Activated CD4-positive, alpha-beta T cell treated with anti-CD3 and anti-CD28 coated beads, Interleukin-2, amount 50 U/mL, for 16 hours (primary cell): ENCODE measurements at regions not wholly inside any gene's neighbourhood (a gene's known extent, or its start where the extent isn't known, plus 50 kb on each side); places are given as distances from the start of the nearest gene placed in this dataset.
"Not testable (repeated sequence)": the region's sequence is repeated elsewhere in the genome, so short reads cannot be mapped to it uniquely, and the experiment has no call there.

Experiments
- DNase-seq: peaks from one replicate; pipeline ENCODE4 v3.0.0-alpha.2; 2020

GRCh38 chr7:46786221-46786954, 795.5 kb downstream of the TNS3 start:
- DNase-seq = no peak

DNA sequence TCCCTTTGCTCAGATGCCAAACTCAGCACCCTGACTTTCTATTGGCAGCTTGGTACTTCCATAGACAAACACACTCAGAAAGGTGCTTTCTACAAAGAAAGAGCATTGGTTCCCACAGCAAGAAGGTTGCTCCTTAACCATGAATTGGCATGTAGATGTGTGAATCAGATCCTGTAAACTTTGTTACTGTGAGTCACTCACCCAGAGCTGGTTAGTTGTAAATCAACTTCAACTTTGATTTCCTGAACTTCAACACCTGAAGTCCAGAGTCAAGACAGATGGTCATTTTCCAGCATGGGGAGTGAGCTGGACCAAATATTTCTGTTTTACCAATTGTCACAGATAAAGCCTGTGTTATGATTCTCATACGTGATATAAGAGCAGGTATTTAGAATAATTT, 797.2 kb downstream of the TNS3 start:
- DNase-seq = no peak

DNA sequence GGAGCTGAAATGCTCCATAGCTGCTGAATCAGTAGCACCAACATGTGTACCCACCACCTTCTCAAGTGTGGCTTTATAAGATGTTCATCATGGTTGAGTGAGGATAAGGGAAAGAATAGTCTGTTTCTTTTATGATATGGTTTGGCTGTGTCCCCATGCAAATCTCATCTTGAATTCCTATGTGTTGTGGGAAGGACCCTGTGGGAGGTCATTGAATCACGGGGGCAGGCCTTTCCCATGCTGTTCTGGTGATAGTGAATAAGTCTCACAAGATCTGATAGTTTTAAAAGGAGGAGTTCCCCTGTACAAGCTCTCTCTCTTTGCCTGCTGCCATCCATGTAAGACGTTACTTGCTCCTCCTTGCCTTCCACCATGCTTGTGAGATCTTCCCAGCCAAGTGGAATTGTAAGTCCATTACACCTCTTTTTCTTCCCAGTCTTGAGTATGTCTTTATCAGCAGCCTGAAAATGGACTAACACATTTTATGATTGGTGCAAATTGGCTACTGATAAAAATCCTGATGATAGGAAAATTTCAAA, 799.9 kb downstream of the TNS3 start:
- DNase-seq = no peak

GRCh38 chr7:46776790-46777189, 805.1 kb downstream of the TNS3 start:
- DNase-seq = no peak

DNA sequence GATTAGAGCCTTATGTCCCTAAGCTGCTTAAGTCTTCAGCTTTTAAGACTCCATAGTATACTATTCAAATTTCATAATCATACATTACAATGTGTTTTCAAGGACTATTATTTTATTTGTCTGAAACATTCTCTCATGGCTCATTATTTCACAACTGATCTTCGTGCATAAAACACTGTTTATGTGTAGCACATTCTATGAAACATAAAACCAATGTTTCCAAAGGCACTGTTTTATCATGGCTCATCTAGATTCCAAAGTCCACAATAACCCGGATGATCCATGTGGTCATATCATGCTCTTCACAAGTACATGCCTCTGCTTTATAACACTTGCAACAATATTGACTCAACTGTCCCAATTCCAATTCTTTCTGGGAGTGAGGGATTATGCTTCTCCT, 806.1 kb downstream of the TNS3 start:
- DNase-seq = no peak

- no peak for DNase-seq
Measured at GRCh38 chr7:46775020-46775419, 806.9 kb downstream of the TNS3 start.

DNA sequence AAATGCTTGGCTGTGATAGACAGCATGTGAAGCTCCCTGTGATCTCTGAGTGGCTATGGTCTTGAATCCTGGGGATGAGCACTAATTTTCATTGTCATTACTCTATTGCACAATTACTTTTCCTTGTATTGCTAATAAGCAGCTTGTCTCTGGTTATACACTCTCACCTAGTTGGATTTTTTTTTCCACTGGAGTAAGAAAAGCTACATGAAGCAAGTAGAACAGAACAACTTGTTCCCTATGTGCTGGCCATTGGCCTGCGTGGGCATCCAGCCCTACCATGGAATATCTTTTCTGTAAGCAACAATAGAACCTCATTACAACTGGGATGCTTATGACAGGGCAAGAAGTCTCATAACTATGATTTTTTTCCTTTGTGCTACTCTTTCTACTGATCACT, 807.4 kb downstream of the TNS3 start:
- no peak for DNase-seq

GRCh38 chr7:46772776-46773175, 809.1 kb downstream of the TNS3 start:
- DNase-seq = no peak

DNA sequence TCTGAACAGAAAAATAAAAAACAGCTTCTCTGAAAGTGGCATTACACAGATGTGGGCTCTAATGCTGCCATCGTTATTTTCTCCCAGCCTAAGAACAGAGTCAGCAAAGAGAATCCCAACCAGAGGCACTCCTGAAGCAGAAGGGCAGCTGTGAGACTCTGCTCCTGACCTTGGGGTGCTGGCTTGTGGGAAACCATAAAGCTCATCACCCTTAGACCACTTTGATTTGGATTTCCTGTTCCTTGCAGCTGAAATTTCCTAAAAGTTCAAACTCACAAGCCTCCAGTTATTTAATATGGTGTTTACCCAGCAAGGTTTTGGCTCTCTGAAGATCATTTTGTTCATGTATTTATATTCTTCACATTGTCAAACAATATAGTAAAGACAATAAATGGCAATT, 814.8 kb downstream of the TNS3 start:
- DNase-seq = no peak

DNA sequence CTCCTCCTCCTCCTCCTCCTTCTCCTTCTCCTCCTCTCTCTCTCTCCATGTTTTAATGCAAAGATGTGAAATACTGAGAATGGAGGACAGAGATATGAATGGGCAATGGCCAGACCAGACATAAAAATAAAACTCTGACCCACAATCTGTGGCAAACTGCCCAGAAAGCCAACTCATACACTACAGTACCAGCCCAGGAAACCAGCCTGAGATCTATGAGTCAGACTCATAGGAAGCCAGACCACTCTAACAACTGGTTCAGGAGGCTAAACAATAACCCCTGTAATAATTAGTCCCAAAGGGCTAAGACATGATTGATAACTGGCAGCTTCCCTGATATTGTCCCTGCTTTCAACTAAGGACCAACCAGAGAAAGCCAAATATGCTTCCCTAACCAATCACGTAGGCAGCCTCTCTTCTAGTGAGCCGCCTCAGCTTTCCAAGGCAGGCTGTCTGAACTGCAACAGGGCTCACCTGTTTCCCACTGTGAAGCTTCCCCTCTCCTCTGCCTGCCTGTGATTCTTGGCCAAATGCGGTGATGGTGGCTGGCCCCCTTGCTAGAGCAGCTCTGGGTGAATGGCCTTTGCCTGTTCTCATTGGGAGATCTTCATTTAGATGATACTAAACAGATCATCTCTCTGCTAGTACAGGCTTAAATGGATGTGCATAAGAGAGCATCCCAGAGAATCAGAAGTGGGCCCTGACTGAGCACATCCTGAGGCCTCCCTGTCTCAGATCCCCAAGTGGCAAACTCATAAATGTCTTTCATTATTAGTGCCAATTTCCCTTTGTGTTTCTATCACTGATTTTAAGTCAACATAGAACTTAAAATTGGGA, 817.6 kb downstream of the TNS3 start:
- no peak for DNase-seq

DNA sequence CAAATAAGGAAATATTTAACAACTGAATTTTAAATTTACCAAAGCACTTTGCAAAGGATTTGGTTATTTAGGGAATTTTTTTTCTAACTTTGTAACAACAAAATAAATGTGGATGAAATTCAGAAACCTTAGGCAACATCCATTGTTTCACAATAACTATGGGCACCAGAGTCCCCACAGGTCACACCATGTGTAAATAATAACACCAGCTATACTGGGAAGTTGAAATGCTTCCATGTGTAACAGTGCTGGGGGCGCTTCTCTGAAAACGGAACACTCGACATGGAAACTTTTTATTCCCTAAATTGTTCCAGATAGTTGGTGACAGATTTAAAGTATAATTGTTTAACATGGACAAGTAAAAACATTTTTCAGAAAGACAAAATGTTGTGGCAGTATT, 818.6 kb downstream of the TNS3 start:
- DNase-seq = no peak

DNA sequence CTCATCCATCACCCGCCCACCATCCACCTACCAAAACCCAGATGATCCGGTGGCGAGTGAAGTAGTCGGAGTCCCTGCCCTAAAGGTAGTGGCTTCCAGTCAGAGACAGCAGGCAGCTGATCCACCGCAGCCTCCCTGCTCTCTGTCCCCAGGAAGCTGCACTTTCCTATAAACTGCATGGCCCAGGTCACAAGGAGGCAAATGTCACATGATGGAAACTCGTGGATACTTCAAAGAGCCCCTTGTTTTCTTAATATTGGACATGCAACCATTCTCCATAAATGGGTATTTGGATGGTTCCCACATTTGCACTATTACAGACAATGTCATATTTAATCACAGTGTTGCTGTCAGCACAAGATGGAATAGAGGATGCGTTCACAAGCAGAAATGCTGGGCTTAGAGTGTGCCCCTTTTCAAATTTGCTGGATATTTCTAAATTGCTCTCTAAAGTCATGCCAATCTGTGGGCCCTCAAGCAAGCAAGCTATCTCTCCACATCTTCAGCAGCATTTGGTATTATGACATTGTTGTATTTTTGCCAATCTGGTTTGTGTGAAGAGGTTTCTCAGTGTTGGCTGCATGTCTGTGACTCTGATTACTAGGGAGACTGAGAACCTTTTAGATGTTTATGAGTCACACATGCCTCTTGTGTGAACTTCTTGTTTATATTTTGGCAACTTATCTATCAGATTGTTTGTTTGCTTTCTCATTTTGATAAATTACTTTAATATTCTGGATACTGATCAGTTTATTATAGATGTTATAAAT, 822.0 kb downstream of the TNS3 start:
- no peak for DNase-seq

DNA sequence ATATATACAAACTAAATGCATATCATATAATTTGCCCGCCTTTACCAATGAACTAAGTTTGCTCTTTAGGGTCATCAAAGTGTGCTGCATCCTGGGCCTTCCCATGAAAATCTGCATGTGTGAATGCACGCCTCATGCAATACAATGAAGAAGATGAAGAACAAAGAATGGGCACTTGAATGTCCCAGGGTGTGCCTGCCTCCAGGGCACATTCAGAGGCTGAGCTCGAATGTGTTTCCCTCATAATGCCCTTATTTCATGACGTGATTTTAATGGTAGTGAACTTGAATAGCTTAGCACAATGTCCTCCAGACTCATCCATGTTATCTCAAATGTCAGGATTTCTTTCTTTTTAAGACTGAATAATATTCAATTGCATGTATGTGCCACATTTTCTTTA, 824.9 kb downstream of the TNS3 start:
- DNase-seq = no peak

DNA sequence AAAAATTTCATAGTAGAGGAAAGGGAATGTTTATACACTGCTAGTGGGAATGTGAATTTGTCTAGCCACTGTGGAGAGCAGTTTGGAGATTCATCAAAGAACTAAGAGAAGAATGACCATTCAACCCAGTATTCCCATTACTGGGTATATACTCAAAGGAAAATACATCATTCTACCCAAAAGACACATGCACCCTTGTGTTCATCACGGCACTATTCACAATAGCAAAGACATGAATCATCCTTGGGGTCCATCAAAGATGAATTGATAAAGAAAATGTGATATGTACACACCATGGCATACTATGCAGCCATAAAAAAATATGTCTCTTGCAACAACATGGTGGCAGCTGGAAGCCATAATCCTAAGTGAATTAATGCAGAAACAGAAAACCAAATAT, 825.7 kb downstream of the TNS3 start:
- DNase-seq = no peak

DNA sequence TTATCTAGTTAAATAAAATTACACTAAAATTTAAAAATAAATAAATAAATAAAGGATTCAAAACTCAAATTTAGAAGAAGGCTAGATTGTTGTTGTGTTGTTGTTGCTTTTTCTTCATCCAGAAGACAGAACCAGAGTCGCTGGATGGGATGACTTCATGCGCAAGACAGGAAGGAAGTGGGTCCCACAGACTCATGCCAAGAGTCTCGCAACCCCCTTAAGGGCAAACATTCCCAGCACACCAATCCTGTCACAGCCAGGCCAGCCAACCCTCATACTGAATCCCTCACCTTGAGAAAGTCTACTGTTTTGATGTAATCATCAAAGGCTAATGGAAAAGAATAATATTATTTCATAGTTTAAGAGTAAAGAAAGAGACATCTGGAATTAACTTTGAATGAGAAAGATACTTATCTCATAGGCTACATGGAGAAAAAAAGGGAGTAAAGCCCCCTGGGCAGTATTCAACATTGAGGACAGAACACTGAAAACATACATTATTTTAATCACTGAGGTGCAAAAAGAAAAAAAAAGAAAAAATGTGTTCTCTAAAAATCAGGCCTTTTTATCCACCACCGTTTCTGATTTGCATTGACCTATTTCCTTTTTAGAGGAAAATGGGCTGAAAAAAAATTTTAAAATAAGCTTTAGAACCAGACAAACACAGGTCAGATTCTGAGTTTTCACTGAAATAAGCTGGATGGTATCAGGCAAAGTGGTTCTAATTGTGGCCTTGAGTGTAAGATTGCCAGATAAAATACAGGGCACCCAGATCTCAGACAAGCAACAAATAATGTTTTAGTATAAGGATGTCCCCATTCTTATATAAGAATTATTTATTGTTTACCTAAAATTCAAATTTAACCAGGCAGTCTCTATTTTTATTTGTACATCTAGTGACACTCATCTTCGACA, 826.5 kb downstream of the TNS3 start:
- DNase-seq = no peak

- no peak for DNase-seq
Measured at GRCh38 chr7:46754140-46754720, 827.7 kb downstream of the TNS3 start.

DNA sequence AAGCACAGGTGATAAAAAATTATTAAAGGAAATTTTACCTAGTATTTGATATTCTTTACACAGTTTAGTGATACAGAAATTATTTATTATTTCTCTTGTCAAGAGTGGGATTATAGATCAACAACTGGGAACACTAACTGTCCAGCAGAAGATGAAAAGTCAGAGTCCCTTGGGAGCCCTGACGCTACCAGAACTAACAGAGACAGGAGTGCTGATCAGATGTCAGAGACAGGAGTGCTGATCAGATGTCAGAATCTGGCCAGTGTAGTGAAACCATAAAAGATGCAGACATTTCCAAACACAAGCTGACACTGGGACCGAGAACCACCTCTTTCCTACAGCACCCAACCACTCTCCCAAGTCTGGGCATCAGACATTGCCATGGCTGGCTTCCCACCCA, 828.2 kb downstream of the TNS3 start:
- no peak for DNase-seq

GRCh38 chr7:46752881-46753366, 829.0 kb downstream of the TNS3 start:
- no peak for DNase-seq

GRCh38 chr7:46751927-46752723, 829.8 kb downstream of the TNS3 start:
- not testable (repeated sequence) for DNase-seq

DNA sequence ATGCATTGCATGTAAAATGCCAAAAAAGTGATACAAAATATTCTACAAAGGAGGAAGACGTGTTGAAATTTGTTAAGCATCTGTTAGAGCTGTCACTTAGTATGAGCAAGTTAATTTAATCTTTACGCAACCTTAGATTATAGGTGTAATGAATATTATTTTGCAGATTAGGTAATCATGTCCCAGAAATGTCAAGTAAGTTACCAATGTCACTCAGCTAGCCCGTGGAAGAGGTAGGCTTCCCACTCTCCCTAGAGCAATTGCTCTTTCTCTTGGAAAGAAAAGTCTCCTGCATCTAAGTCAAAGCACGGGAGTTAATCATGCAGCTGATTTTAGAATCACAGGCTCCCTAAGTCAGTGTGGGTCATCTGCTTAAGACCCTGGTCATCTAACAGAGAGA, 830.4 kb upstream of the IGFBP3 start:
- DNase-seq = no peak

DNA sequence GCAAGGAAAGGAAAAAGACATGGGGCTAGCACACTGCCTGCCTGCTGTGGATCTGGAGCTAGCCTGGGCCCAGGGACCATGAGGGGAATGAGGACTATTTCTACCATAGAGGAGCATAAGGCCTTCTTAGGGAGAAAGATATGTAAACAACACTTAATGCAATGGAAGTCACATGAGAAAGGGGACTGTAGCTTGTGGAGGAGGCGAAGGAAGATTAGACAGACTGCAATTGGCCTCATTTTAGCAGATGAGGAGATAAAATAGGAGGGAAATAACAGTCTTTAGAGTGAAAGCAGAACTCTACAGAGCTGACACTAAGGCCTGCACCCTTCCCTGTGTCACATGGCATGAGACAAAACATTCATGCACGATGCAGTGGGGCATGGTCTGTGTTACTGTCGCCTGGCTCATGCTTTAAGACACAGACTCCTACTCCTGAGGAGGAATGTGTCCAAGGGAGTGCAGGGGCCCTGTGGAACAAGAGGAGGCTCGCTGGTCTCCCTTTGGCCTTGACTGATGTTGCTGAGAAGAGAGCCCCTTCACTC, 829.3 kb upstream of the IGFBP3 start:
- no peak for DNase-seq
